ENCODE measurements at regions not wholly inside any gene's neighbourhood (a gene's known extent, or its start where the extent isn't known, plus 50 kb on each side); places are given as distances from the start of the nearest gene placed in this dataset.
A peak's percentile ranks its signal among the peaks of the same experiment; 100 is the strongest.

- ATAC-seq (peak; percentile 46), DNase-seq (ENCODE audit: low read depth, low spot score) (no peak), FAIRE-seq (no peak)
- no peak overlapping the region for H3K27ac ChIP-seq (ENCODE audit: control insufficient read depth, insufficient read depth)
- no peaks in the 10 kb centered on the region for H3K36me3 ChIP-seq (ENCODE audit: control insufficient read depth in 2 of 2, insufficient read depth in 2 of 2, low read length in 1 of 2)
- no peaks in the 10 kb centered on the region for H3K27me3 ChIP-seq (replicated peaks in 1 of 2; ENCODE audit: control insufficient read depth in 2 of 2, insufficient read depth in 2 of 2, low read length in 1 of 2)
- POLR2A ChIA-PET, result no interaction called here
- no peak overlapping the region for H2AFZ ChIP-seq (ENCODE audit: control insufficient read depth, low read depth, low read length)
- intact Hi-C loops (cut with micrococcal nuclease; ENCODE audit: unreplicated experiment), result no loop called here
- H3K4me3 ChIP-seq, result no peak overlapping the region
- H3K9me3 ChIP-seq (replicated peaks; ENCODE audit: control insufficient read depth, insufficient read depth, low read length), result no peaks in the 10 kb centered on the region
- H3K9ac ChIP-seq (ENCODE audit: control insufficient read depth, insufficient read depth, low read length), result no peak overlapping the region
- RAD21 ChIA-PET (ENCODE audit: unreplicated experiment), result no interaction called here
- no peaks in the 10 kb centered on the region for H3K4me1 ChIP-seq (ENCODE audit: control insufficient read depth, insufficient read depth, low read length)
- BruUV-seq (replicated peaks), result no TSS peak
- in situ Hi-C loops (cut with MboI), result no loop called here
- 11% methylated on average over 4 of the region's 4 CpGs for WGBS (ENCODE audit: insufficient coverage, insufficient replicate concordance, low lambda C conversion rate, missing lambda C conversion rate)
- no peaks in the 10 kb centered on the region for H4K20me1 ChIP-seq (ENCODE audit: control insufficient read depth, insufficient read depth)
- TF ChIP-seq SPI1 (IDR thresholded peaks at IDR 0.05; ENCODE audit: borderline replicate concordance, insufficient read depth, low read depth, low read length), result peak; percentile 41; the same call in 1 of the 2 replicates
- TF ChIP-seq ZNF207 (IDR thresholded peaks at IDR 0.05; ENCODE audit: borderline replicate concordance), result no peak
- no peaks in the 10 kb centered on the region for H3K79me2 ChIP-seq (ENCODE audit: control insufficient read depth, insufficient read depth, low read length)
- SMC1A ChIA-PET (ENCODE audit: uncharacterized antibody, unreplicated experiment), result no interaction called here
- CTCF ChIA-PET, result interaction anchor here (0.6 kb wide), 1 partner anchor 48 kb away, joined by 4 read pairs; no protein-coding TSS in a partner anchor
- no peak overlapping the region for H3K4me2 ChIP-seq (ENCODE audit: control insufficient read depth, insufficient read depth)
Measured at GRCh38 chr5:118544887-118545449, 443.4 kb downstream of the DTWD2 start.

GRCh38 chr5:118533923-118534322 lies 454.4 kb downstream of the DTWD2 start:
- Histone ChIP-seq H2AFZ (ENCODE audit: control insufficient read depth, low read depth, low read length) (no peak overlapping the region), H3K4me1 (ENCODE audit: control insufficient read depth, insufficient read depth, low read length) (no peaks in the 10 kb centered on the region), H3K9ac (ENCODE audit: control insufficient read depth, insufficient read depth, low read length) (no peak overlapping the region), H3K79me2 (ENCODE audit: control insufficient read depth, insufficient read depth, low read length) (no peaks in the 10 kb centered on the region), H3K27ac (ENCODE audit: control insufficient read depth, insufficient read depth) (no peak overlapping the region), H3K27me3 (replicated peaks in 1 of 2; ENCODE audit: control insufficient read depth in 2 of 2, insufficient read depth in 2 of 2, low read length in 1 of 2) (no peaks in the 10 kb centered on the region), H3K4me2 (ENCODE audit: control insufficient read depth, insufficient read depth) (no peak overlapping the region), H3K9me3 (replicated peaks; ENCODE audit: control insufficient read depth, insufficient read depth, low read length) (no peaks in the 10 kb centered on the region), H3K4me3 (no peak overlapping the region), H4K20me1 (ENCODE audit: control insufficient read depth, insufficient read depth) (no peaks in the 10 kb centered on the region), H3K36me3 (ENCODE audit: control insufficient read depth in 2 of 2, insufficient read depth in 2 of 2, low read length in 1 of 2) (no peaks in the 10 kb centered on the region)
- TF ChIP-seq SIX5 (IDR thresholded peaks at IDR 0.05; ENCODE audit: low read depth, low read length, severe bottlenecking), result no peak
- no peak for TF ChIP-seq BHLHE40 (IDR thresholded peaks at IDR 0.05; ENCODE audit: borderline replicate concordance in 1 of 2, low read depth in 2 of 2, low read length in 1 of 2)
- TF ChIP-seq ZBTB40 (IDR thresholded peaks at IDR 0.05; ENCODE audit: borderline replicate concordance), result no peak
- no peak for TF ChIP-seq NFIC (IDR thresholded peaks at IDR 0.05; ENCODE audit: low read depth, low read length)
- TF ChIP-seq, protein P1, sequence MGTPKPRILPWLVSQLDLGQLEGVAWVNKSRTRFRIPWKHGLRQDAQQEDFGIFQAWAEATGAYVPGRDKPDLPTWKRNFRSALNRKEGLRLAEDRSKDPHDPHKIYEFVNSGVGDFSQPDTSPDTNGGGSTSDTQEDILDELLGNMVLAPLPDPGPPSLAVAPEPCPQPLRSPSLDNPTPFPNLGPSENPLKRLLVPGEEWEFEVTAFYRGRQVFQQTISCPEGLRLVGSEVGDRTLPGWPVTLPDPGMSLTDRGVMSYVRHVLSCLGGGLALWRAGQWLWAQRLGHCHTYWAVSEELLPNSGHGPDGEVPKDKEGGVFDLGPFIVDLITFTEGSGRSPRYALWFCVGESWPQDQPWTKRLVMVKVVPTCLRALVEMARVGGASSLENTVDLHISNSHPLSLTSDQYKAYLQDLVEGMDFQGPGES (IDR thresholded peaks at IDR 0.05), result no peak
- no peak for TF ChIP-seq YY1 (IDR thresholded peaks at IDR 0.05; ENCODE audit: low read depth, low read length)
- TF ChIP-seq, protein P2, sequence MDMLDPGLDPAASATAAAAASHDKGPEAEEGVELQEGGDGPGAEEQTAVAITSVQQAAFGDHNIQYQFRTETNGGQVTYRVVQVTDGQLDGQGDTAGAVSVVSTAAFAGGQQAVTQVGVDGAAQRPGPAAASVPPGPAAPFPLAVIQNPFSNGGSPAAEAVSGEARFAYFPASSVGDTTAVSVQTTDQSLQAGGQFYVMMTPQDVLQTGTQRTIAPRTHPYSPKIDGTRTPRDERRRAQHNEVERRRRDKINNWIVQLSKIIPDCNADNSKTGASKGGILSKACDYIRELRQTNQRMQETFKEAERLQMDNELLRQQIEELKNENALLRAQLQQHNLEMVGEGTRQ (IDR thresholded peaks at IDR 0.05; ENCODE audit: borderline replicate concordance, low read depth, low read length), result no peak
- DNase-seq (ENCODE audit: low read depth, low spot score), result no peak
- ATAC-seq, result no peak
- no TSS peak for BruUV-seq (replicated peaks)
- RAD21 ChIA-PET (ENCODE audit: unreplicated experiment), result no interaction called here
- intact Hi-C loops (cut with micrococcal nuclease; ENCODE audit: unreplicated experiment) (no loop called here), in situ Hi-C loops (cut with MboI) (no loop called here)
- CTCF ChIA-PET, result no interaction called here
- POLR2A ChIA-PET, result no interaction called here
- 17% methylated on average over 2 of the region's 2 CpGs for WGBS (ENCODE audit: insufficient coverage, insufficient replicate concordance, low lambda C conversion rate, missing lambda C conversion rate)
- FAIRE-seq, result no peak
- SMC1A ChIA-PET (ENCODE audit: uncharacterized antibody, unreplicated experiment), result interaction anchor here (1.2 kb wide), 1 partner anchor 16 kb away, joined by 3 read pairs; no protein-coding TSS in a partner anchor

Data from GM12878 (cell line).